Retinal pigment epithelial cell (primary cell): ENCODE measurements at regions not wholly inside any gene's neighbourhood (a gene's known extent, or its start where the extent isn't known, plus 50 kb on each side); places are given as distances from the start of the nearest gene placed in this dataset.
"Not testable (repeated sequence)": the region's sequence is repeated elsewhere in the genome, so short reads cannot be mapped to it uniquely, and the experiment has no call there.

Source experiments
- DNase-seq: peaks from one replicate; pipeline ENCODE4 v3.0.0-alpha.2; 2010; ENCODE audit warnings: low read depth
- H3K4me3 ChIP-seq: 2 replicates; pipeline ENCODE4 v1.5.1; 2011; ENCODE audit warnings: mild to moderate bottlenecking, low read length, control low read depth, moderate library complexity
- CTCF ChIP-seq: conservative IDR thresholded peaks from 2 replicates; pipeline ENCODE4 v1.5.1; 2011; ENCODE audit warnings: low read depth, low read length, control low read depth, inconsistent platforms

GRCh38 chr12:71385155-71385554 lies 54.4 kb upstream of the LGR5 start:
- no peak overlapping the region for H3K4me3 ChIP-seq
- DNase-seq: no peak
- no peak for TF ChIP-seq CTCF

GRCh38 chr12:71376711-71377355 lies 62.8 kb upstream of the LGR5 start:
- H3K4me3 ChIP-seq: not testable (repeated sequence)

GRCh38 chr12:71371122-71371521 lies 68.5 kb upstream of the LGR5 start:
- DNase-seq: no peak
- TF ChIP-seq CTCF: peak; percentile 26

More at GRCh38 chr12:71376711-71377355, 62.8 kb upstream of the LGR5 start:
- not testable (repeated sequence) for DNase-seq

GRCh38 chr12:71360013-71360412 lies 79.6 kb upstream of the LGR5 start:
- no peak for TF ChIP-seq CTCF
- no peak for DNase-seq
- no peak overlapping the region for H3K4me3 ChIP-seq

More at GRCh38 chr12:71371122-71371521, 68.5 kb upstream of the LGR5 start:
- no peak overlapping the region for H3K4me3 ChIP-seq

- no peak for DNase-seq
- no peak overlapping the region for H3K4me3 ChIP-seq
- no peak for TF ChIP-seq CTCF
Observed at GRCh38 chr12:71356569-71356968, 83.0 kb upstream of the LGR5 start.

- DNase-seq: no peak
- TF ChIP-seq CTCF: no peak
- no peak overlapping the region for H3K4me3 ChIP-seq
Observed at GRCh38 chr12:71354871-71355270, 84.7 kb upstream of the LGR5 start.

GRCh38 chr12:71353607-71354006 lies 86.0 kb upstream of the LGR5 start:
- DNase-seq: no peak
- no peak overlapping the region for H3K4me3 ChIP-seq
- TF ChIP-seq CTCF: no peak

GRCh38 chr12:71349950-71350349 lies 89.6 kb upstream of the LGR5 start:
- no peak for TF ChIP-seq CTCF
- H3K4me3 ChIP-seq: no peak overlapping the region

More at GRCh38 chr12:71349950-71350349, 89.6 kb upstream of the LGR5 start:
- DNase-seq: no peak
